Peyer's patch (tissue), 4 donors: ENCODE measurements at regions not wholly inside any gene's neighbourhood (a gene's known extent, or its start where the extent isn't known, plus 50 kb on each side); places are given as distances from the start of the nearest gene placed in this dataset.

Experiments
- POLR2A ChIP-seq, 2 donors: fragments of 450-650 bp; IDR thresholded peaks; one replicate each; pipeline ENCODE4 v1.5.1; 2017; ENCODE audit warnings: antibody characterized with exemption in 2 of 2, mild to moderate bottlenecking in 2 of 2, moderate library complexity in 2 of 2
- TF ChIP-seq, protein P1 (sequence below), 6 experiments: fragments of 450-650 bp in 4 of 6; fragments of 200-600 bp in 2 of 6; sonication (generic) in 1 of 6; IDR thresholded peaks; one replicate each; pipeline ENCODE4 v1.5.1; 2017 to 2019; ENCODE audit warnings: antibody characterized with exemption in 6 of 6, mild to moderate bottlenecking in 3 of 6, moderate library complexity in 1 of 6

DNA sequence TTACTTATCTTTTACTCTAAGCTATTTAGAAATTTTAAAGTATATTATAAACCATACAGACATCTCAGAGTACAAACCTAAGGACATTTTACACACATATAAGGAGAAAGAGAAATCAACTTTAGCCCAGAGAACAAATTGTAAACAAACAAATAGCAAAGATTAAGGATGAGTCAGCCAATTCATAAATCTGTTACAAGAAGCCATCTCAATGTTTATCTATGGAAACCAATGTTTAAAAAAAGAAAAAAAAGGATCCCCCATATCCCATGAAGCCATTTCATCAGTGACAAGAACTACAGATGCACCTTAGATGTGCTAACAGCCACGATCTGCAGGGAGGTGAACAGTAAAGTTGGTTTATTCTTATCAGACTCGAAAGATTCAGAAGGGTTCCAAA is 437.1 kb downstream of the SHQ1 start:
- TF ChIP-seq, protein P1, sequence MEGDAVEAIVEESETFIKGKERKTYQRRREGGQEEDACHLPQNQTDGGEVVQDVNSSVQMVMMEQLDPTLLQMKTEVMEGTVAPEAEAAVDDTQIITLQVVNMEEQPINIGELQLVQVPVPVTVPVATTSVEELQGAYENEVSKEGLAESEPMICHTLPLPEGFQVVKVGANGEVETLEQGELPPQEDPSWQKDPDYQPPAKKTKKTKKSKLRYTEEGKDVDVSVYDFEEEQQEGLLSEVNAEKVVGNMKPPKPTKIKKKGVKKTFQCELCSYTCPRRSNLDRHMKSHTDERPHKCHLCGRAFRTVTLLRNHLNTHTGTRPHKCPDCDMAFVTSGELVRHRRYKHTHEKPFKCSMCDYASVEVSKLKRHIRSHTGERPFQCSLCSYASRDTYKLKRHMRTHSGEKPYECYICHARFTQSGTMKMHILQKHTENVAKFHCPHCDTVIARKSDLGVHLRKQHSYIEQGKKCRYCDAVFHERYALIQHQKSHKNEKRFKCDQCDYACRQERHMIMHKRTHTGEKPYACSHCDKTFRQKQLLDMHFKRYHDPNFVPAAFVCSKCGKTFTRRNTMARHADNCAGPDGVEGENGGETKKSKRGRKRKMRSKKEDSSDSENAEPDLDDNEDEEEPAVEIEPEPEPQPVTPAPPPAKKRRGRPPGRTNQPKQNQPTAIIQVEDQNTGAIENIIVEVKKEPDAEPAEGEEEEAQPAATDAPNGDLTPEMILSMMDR (IDR thresholded peaks at IDR 0.05) = no peak
- no peak for TF ChIP-seq POLR2A (IDR thresholded peaks at IDR 0.05)
